GM18868 (cell line): ENCODE measurements at regions not wholly inside any gene's neighbourhood (a gene's known extent, or its start where the extent isn't known, plus 50 kb on each side); places are given as distances from the start of the nearest gene placed in this dataset.
"Not testable (repeated sequence)": the region's sequence is repeated elsewhere in the genome, so short reads cannot be mapped to it uniquely, and the experiment has no call there.

Experiments used
- ATAC-seq: cut with Tn5 transposase; IDR thresholded peaks from one replicate; pipeline ENCODE4 v1.9.1; 2021; ENCODE audit warnings: mild to moderate bottlenecking, moderate library complexity; ENCODE audit not compliant: unreplicated experiment

GRCh38 chr4:49322610-49323572 is 336.8 kb downstream of the CWH43 start:
- ATAC-seq: not testable (repeated sequence)

GRCh38 chr4:49323573-49323940 is 337.5 kb downstream of the CWH43 start:
- not testable (repeated sequence) for ATAC-seq
